NB4 (cell line): ENCODE measurements at regions not wholly inside any gene's neighbourhood (a gene's known extent, or its start where the extent isn't known, plus 50 kb on each side); places are given as distances from the start of the nearest gene placed in this dataset.

ENCODE experiments used
- DNase-seq: peaks from one replicate; pipeline ENCODE4 v3.0.0; 2010; ENCODE audit warnings: low read depth
- H3K4me3 ChIP-seq: one replicate; pipeline ENCODE4 v1.5.1; 2011; ENCODE audit warnings: mild to moderate bottlenecking, low read depth, low read length, moderate library complexity
- CTCF ChIP-seq: IDR thresholded peaks from one replicate; pipeline ENCODE4 v1.5.1; 2012; ENCODE audit warnings: low read depth, low read length
- MAX ChIP-seq: IDR thresholded peaks from 2 replicates; pipeline ENCODE4 v1.6.1; 2011; ENCODE audit warnings: low read depth, low read length
- MYC ChIP-seq: IDR thresholded peaks from 2 replicates; pipeline ENCODE4 v1.6.1; 2011; ENCODE audit warnings: low read depth, low read length
- POLR2A ChIP-seq: IDR thresholded peaks from 2 replicates; pipeline ENCODE4 v1.6.1; 2011; ENCODE audit warnings: mild to moderate bottlenecking; ENCODE audit not compliant: insufficient read length; ENCODE audit errors: extremely low read depth

- DNase-seq = no peak
- H3K4me3 ChIP-seq = no peak overlapping the region
- no peak for TF ChIP-seq POLR2A
- no peak for TF ChIP-seq MAX
- no peak for TF ChIP-seq CTCF
- no peak for TF ChIP-seq MYC
Measured at GRCh38 chr5:126103868-126104267, 319.3 kb upstream of the GRAMD2B start.

GRCh38 chr5:126104341-126104740 lies 318.9 kb upstream of the GRAMD2B start:
- TF ChIP-seq CTCF = no peak
- TF ChIP-seq MYC = no peak
- no peak for TF ChIP-seq POLR2A
- no peak for TF ChIP-seq MAX
- H3K4me3 ChIP-seq = no peak overlapping the region
- no peak for DNase-seq

- no peak overlapping the region for H3K4me3 ChIP-seq
- TF ChIP-seq CTCF (no peak), MAX (no peak), POLR2A (no peak), MYC (no peak)
- no peak for DNase-seq
Measured at GRCh38 chr5:126104951-126105350, 318.3 kb upstream of the GRAMD2B start.

- no peak for TF ChIP-seq MYC
- no peak for TF ChIP-seq CTCF
- no peak for TF ChIP-seq MAX
- TF ChIP-seq POLR2A = no peak
- no peak for DNase-seq
- H3K4me3 ChIP-seq = no peak overlapping the region
Measured at GRCh38 chr5:126106029-126106428, 317.2 kb upstream of the GRAMD2B start.

GRCh38 chr5:126107381-126107780 lies 315.8 kb upstream of the GRAMD2B start:
- no peak for DNase-seq
- TF ChIP-seq CTCF (no peak), POLR2A (no peak), MAX (no peak), MYC (no peak)
- H3K4me3 ChIP-seq = no peak overlapping the region

GRCh38 chr5:126108470-126108869 lies 314.7 kb upstream of the GRAMD2B start:
- H3K4me3 ChIP-seq = no peak overlapping the region
- no peak for DNase-seq
- no peak for TF ChIP-seq MAX
- TF ChIP-seq MYC = no peak
- TF ChIP-seq POLR2A = no peak
- TF ChIP-seq CTCF = no peak
